GM19438 (cell line): ENCODE measurements at regions not wholly inside any gene's neighbourhood (a gene's known extent, or its start where the extent isn't known, plus 50 kb on each side); places are given as distances from the start of the nearest gene placed in this dataset.

Source experiments
- ATAC-seq: cut with Tn5 transposase; IDR thresholded peaks from one replicate; pipeline ENCODE4 v1.9.1; 2021; ENCODE audit warnings: low read depth; ENCODE audit not compliant: unreplicated experiment

GRCh38 chr20:11520596-11520995 lies 397.1 kb upstream of the BTBD3 start:
- no peak for ATAC-seq

- ATAC-seq, result no peak
These were observed 396.0 kb upstream of the BTBD3 start for GRCh38 chr20:11521476-11522365.

GRCh38 chr20:11522366-11522741 lies 395.3 kb upstream of the BTBD3 start:
- ATAC-seq, result no peak

- ATAC-seq, result no peak
These were observed 388.6 kb upstream of the BTBD3 start for GRCh38 chr20:11529047-11529446.

- ATAC-seq, result no peak
These were observed 380.7 kb upstream of the BTBD3 start for GRCh38 chr20:11537032-11537431.

GRCh38 chr20:11539450-11539849 lies 378.2 kb upstream of the BTBD3 start:
- no peak for ATAC-seq

DNA sequence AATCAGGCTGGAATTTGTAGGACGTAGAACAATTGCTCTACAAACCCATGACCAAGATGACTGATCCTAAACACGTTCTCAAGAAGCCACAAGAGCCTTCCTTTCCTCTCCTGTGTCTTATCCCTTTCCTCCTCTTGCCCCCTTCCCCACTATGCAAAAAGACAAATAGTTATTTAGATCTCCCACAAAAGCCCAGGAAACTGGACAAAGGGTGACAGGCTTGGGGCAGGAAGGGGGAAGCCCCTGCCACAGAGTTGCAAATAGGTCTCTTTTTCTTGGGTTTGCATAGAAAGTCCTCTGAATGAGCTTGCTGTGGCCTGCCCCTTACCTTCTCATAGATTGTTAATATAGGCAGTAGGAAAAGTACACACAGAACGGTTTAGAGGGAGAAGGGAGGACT lies 377.1 kb upstream of the BTBD3 start:
- ATAC-seq, result no peak

GRCh38 chr20:11542645-11543044 lies 375.0 kb upstream of the BTBD3 start:
- no peak for ATAC-seq

- ATAC-seq, result no peak
These were observed 373.5 kb upstream of the BTBD3 start for GRCh38 chr20:11544029-11544678.

DNA sequence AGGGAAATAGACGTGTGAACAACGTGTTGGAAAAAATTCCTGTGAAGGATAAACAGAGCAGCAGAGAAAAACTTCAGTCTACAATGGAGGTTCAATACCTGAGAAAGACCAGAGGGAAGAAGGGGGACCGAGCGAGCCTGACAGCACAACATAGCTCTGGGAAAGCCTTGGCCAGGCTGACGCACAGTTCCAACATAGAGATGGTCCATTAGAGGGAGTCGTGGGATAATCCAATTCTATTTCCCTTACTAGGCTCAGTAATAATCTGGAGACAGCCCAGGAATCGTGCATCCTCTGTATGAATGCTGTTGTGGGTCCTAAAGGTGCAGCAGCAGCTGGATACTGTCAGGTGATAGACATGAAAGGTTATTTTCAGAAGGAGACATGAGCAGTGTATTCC lies 370.8 kb upstream of the BTBD3 start:
- no peak for ATAC-seq

DNA sequence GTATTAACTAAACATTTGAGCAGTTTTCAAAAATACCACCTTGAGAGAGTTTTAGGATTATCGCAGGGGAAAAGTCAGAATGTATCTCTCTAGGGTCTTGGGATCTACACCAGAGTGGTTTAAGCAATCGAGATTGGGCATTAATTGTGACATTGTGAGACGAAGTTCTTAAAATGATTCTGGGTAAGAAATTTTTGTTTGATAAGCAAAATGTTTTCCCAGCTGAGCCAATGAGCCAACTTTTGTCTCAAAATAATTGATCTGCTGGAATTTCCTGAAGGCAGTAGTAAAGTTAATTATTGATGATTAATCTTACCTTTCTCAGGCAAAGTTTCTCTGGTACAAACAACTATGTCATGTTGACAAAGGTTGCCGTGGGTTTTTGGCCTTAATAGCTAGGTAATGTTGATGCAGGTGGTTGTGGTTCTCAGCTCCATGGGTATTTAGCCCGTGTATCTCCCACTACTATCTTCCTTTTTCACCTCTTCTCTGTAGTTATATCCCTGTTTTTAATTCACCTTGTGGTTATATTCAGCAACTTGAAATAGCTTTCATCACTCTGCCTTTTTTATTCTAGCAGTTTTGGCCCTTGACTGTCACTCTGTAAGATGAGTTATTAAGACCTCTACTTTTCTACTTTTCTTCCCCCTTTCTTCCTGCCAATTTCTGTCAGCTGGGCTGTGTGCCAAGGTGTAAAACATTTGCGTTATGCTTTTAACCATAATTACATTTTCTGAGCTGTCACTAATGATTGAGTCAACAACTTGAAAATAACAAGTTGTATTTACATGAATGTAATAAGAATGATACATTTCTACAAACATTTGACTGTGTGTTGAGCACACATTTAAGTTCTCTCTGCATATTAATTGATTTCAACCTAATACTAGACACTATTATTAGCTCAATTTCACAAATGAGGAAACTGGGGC lies 368.3 kb upstream of the BTBD3 start:
- no peak for ATAC-seq

DNA sequence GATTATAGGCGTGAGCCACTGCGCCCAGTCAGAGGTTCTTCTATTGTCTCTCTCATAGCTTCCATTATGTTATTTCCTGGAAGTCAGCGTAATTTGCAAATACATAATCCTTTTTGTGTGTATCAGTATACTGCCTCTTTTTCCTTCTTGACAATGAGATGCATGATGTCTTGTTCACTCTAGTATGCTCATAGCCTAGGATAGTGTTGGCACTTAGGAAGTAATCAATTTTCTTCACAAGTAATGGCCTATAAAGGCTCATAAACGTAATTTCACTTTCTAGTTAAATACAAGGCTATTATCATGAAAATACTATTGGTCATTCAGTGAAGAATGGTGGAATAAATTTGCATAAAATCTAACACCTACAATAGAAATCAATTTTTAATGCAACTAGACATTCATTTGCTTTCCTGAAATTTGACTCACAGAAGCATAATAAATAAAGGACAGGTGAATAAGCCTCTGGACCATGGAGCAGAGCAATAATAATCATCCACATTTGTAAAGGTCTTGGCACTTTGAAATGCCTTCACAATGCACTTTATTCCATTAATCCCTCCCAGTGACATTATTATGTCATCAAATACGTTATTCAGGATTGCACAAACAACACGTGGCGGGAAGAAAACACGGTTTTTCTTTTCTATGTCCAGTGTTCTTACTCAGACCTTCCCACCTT lies 366.9 kb upstream of the BTBD3 start:
- no peak for ATAC-seq

- no peak for ATAC-seq
These were observed 366.2 kb upstream of the BTBD3 start for GRCh38 chr20:11551479-11551878.

- ATAC-seq, result no peak
These were observed 364.1 kb upstream of the BTBD3 start for GRCh38 chr20:11553603-11554002.

DNA sequence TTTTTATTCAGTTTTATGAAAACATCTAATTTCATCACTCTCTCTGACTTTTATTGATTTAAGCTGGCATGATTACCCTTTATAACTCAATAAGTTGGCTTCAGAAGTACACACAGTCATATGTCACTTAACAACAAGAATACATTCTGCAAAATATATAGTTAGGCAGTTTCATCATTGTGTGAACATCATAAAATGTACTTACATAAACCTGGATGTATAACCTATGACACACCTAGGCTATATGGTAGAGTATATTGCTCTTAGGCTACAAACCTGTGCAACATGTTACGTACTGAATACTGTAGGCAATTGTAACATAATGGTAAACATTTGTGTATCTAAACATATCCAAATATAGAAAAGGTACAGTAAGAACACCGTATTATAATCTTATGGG lies 362.2 kb upstream of the BTBD3 start:
- no peak for ATAC-seq

DNA sequence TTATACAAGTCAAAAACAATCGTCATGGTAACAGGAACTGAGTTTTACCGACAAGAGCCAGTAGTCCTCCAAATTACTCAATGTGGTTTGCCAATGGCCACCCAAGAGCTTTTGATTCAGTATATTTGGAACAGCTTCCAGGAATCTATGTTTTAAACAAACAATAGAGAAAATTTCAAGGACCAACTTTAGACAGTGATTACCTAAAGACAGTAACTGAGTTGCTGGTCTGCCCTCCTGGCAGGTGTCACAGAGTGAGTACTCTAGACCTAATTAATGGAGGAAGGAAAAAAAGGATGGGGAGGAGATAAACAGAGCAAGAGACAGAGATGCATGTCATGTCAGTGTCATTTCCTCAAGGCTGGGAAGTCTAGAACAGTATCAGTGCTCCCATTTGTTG lies 361.3 kb upstream of the BTBD3 start:
- no peak for ATAC-seq

- ATAC-seq, result no peak
These were observed 353.2 kb upstream of the BTBD3 start for GRCh38 chr20:11564491-11564890.

GRCh38 chr20:11569163-11569562 lies 348.5 kb upstream of the BTBD3 start:
- ATAC-seq, result no peak

GRCh38 chr20:11573507-11573906 lies 344.2 kb upstream of the BTBD3 start:
- ATAC-seq, result no peak

DNA sequence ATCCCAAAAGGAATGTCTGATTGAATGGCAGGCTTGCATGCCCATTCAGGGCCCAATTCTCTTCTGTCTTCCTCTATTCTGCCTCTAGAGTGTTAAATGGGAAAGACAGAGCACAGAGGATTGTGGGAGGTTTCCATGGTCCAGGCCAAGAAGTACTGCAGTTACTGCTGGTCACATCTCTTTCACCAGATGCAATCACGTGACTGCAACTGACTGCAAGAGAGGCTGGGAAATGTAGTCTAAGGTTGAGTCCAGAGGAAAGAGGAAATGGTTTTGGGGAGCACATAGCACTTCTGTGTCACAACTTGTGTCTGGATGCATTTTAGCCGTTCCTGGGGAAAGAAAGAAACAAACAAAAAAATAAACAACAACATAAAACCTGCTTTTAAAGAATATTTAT lies 336.4 kb upstream of the BTBD3 start:
- no peak for ATAC-seq

- ATAC-seq, result no peak
These were observed 335.6 kb upstream of the BTBD3 start for GRCh38 chr20:11582060-11582459.
